IMR-90 (cell line): ENCODE measurements at regions not wholly inside any gene's neighbourhood (a gene's known extent, or its start where the extent isn't known, plus 50 kb on each side); places are given as distances from the start of the nearest gene placed in this dataset.

Source experiments
- ATAC-seq: fragments of 200-7000 bp; cut with Tn5 transposase; 2 replicates; pipeline ENCODE4 v1.9.1; 2020; ENCODE audit warnings: low read depth, mild to moderate bottlenecking, moderate library complexity
- BruUV-seq: library from RNA; stranded (reverse); fragments of 400-500 nt; replicated peaks from 2 replicates; lab custom pipeline; 2021; lab: Mats Ljungman, UMichigan
- CTCF ChIA-PET: fragments of 300-600 bp; formaldehyde crosslinking; extraction: SDS; loops from one replicate; lab custom pipeline; 2021; ENCODE audit warnings: antibody characterized with exemption; lab: Yijun Ruan, JAX
- POLR2A ChIA-PET: fragments of 300-600 bp; sonication (Branson Sonifier 250); formaldehyde crosslinking; loops from one replicate; lab custom pipeline; 2022; ENCODE audit warnings: antibody characterized with exemption; ENCODE audit not compliant: unreplicated experiment; lab: Charles Lee
- DNase-seq: peaks from one replicate; pipeline ENCODE4 v3.0.0; 2013
- H2AFZ ChIP-seq: replicated peaks from 2 replicates; pipeline ENCODE3; 2013; ENCODE audit warnings: low read length, mild to moderate bottlenecking; ENCODE audit not compliant: poor library complexity
- H2AK5ac ChIP-seq: 2 replicates; pipeline ENCODE4 v1.6.1; 2013; ENCODE audit warnings: low read depth, low read length, inconsistent platforms
- H2AK9ac ChIP-seq: replicated peaks from 2 replicates; pipeline ENCODE3; 2013; ENCODE audit warnings: mild to moderate bottlenecking, low read depth, low read length, moderate library complexity; ENCODE audit not compliant: poor library complexity
- H2BK120ac ChIP-seq: 2 replicates; pipeline ENCODE4 v1.6.1; 2013; ENCODE audit warnings: low read depth, low read length, inconsistent platforms
- H2BK15ac ChIP-seq: 3 replicates; pipeline ENCODE4 v1.6.1; 2013; ENCODE audit warnings: low read depth, low read length, inconsistent platforms
- H2BK20ac ChIP-seq: 2 replicates; pipeline ENCODE4 v1.6.1; 2013; ENCODE audit warnings: low read depth, mild to moderate bottlenecking, inconsistent platforms, low read length, moderate library complexity
- H2BK5ac ChIP-seq: 2 replicates; pipeline ENCODE4 v1.6.1; 2013; ENCODE audit warnings: mild to moderate bottlenecking, low read depth, low read length, inconsistent platforms; ENCODE audit not compliant: poor library complexity, severe bottlenecking
- H3K14ac ChIP-seq: replicated peaks from 2 replicates; pipeline ENCODE4 v1.6.1; 2013; ENCODE audit warnings: low read depth, low read length, inconsistent platforms
- H3K18ac ChIP-seq: 2 replicates; pipeline ENCODE4 v1.6.1; 2013; ENCODE audit warnings: low read depth, low read length, control low read depth
- H3K23ac ChIP-seq: 2 replicates; pipeline ENCODE4 v1.6.1; 2013; ENCODE audit warnings: low read depth, low read length, inconsistent platforms
- H3K27ac ChIP-seq: 2 replicates; pipeline ENCODE4 v1.5.1; 2013; ENCODE audit warnings: mild to moderate bottlenecking, control low read depth, low read length; ENCODE audit not compliant: insufficient read depth
- H3K27me3 ChIP-seq: 2 replicates; pipeline ENCODE4 v1.6.1; 2013; ENCODE audit warnings: low read length; ENCODE audit not compliant: control insufficient read depth, insufficient read depth
- H3K36me3 ChIP-seq: 2 replicates; pipeline ENCODE4 v1.6.1; 2013; ENCODE audit warnings: low read length, mixed read lengths; ENCODE audit not compliant: control insufficient read depth, insufficient read depth
- H3K4ac ChIP-seq: 2 replicates; pipeline ENCODE4 v1.6.1; 2013; ENCODE audit warnings: low read depth, low read length, inconsistent platforms
- H3K4me1 ChIP-seq: 2 replicates; pipeline ENCODE4 v1.6.1; 2013; ENCODE audit warnings: low read length, mixed read lengths; ENCODE audit not compliant: control insufficient read depth, insufficient read depth
- H3K4me2 ChIP-seq: 2 replicates; pipeline ENCODE4 v1.6.1; 2013; ENCODE audit warnings: low read depth, mild to moderate bottlenecking, control low read depth, low read length, moderate library complexity
- H3K4me3 ChIP-seq: 2 replicates; pipeline ENCODE4 v1.5.1; 2013; ENCODE audit warnings: low read depth, mild to moderate bottlenecking, control low read depth, low read length, moderate library complexity; ENCODE audit not compliant: insufficient read depth
- H3K56ac ChIP-seq: 2 replicates; pipeline ENCODE4 v1.6.1; 2013; ENCODE audit warnings: low read length, inconsistent platforms; ENCODE audit not compliant: insufficient read depth; ENCODE audit errors: extremely low read depth
- H3K79me1 ChIP-seq, 2 experiments: 2 replicates each; pipeline ENCODE4 v1.6.1; 2013; ENCODE audit warnings: low read length in 2 of 2, inconsistent platforms in 1 of 2, low read depth in 1 of 2
- H3K9ac ChIP-seq: 2 replicates; pipeline ENCODE4 v1.6.1; 2013; ENCODE audit warnings: low read depth, low read length, control low read depth
- H3K9me1 ChIP-seq: 2 replicates; pipeline ENCODE4 v1.6.1; 2013; ENCODE audit warnings: low read length, inconsistent platforms; ENCODE audit not compliant: insufficient read depth
- H3K9me3 ChIP-seq: 2 replicates; pipeline ENCODE4 v1.6.1; 2013; ENCODE audit warnings: low read length; ENCODE audit not compliant: control insufficient read depth, insufficient read depth
- H4K20me1 ChIP-seq: 2 replicates; pipeline ENCODE4 v1.6.1; 2013; ENCODE audit warnings: low read length, inconsistent platforms; ENCODE audit not compliant: insufficient read depth
- H4K5ac ChIP-seq: 2 replicates; pipeline ENCODE4 v1.6.1; 2013; ENCODE audit warnings: mild to moderate bottlenecking, low read depth, low read length, control low read depth
- H4K8ac ChIP-seq, 2 experiments: 2 replicates each; pipeline ENCODE4 v1.6.1; 2013; ENCODE audit warnings: low read depth in 2 of 2, low read length in 2 of 2, control low read depth in 1 of 2, inconsistent platforms in 1 of 2
- H4K91ac ChIP-seq: 2 replicates; pipeline ENCODE4 v1.6.1; 2013; ENCODE audit warnings: low read depth, low read length, inconsistent platforms; ENCODE audit not compliant: insufficient read depth
- CHD1 ChIP-seq: IDR thresholded peaks from 2 replicates; pipeline ENCODE4 v1.6.1; 2012; ENCODE audit warnings: low read depth, low read length, improper control_type of control experiment
- MAZ ChIP-seq: IDR thresholded peaks from 2 replicates; pipeline ENCODE4 v1.6.1; 2012; ENCODE audit warnings: low read depth, mild to moderate bottlenecking, low read length, improper control_type of control experiment, moderate library complexity, borderline replicate concordance
- WGBS, 2 experiments: methylation state at CpG; one replicate each; pipeline versions ENCODE4 v1.1.5 to v1.1.7; 2013; ENCODE audit warnings: missing lambda C conversion rate in 2 of 2; ENCODE audit not compliant: insufficient read length in 1 of 2; ENCODE audit errors: extremely low coverage in 2 of 2; 5-methylcytosine and 5-hydroxymethylcytosine counted together
- dilution Hi-C: fragments of 300-500 bp; cut with HindIII; formaldehyde crosslinking; loops from one replicate; pipeline ENCODE4 v1.14.3; 2018; ENCODE audit warnings: low sequenced_read_pairs; ENCODE audit not compliant: unreplicated experiment
- in situ Hi-C: fragments of 300-500 bp; cut with MboI; formaldehyde crosslinking; loops from 3 replicates; pipeline ENCODE4 v1.14.3; 2019; ENCODE audit warnings: low sequenced_read_pairs, inconsistent platforms, mixed read lengths
- intact Hi-C: fragments of 100-400 bp; cut with micrococcal nuclease; formaldehyde crosslinking; loops from 2 replicates; pipeline ENCODE4 v1.10.0; 2022

GRCh38 chr12:92237262-92237661 is 91.6 kb upstream of the BTG1 start:
- 100% methylated on average over 1 of the region's 1 CpG for WGBS, 2 experiments
- intact Hi-C loops = no loop called here
- BruUV-seq = no TSS peak
- POLR2A ChIA-PET = no interaction called here
- Histone ChIP-seq H3K9ac (no peak overlapping the region), H4K91ac (no peak overlapping the region), H3K23ac (no peak overlapping the region), H2AK9ac (no peak overlapping the region), H2AFZ (no peak overlapping the region), H3K27me3 (no peaks in the 10 kb centered on the region), H3K14ac (no peak overlapping the region), H2BK5ac (no peak overlapping the region), H4K5ac (no peak overlapping the region), H3K79me1 (no peaks in the 10 kb centered on the region), H3K18ac (no peak overlapping the region), H3K27ac (no peak overlapping the region), H3K9me3 (no peaks in the 10 kb centered on the region), H3K4me2 (no peak overlapping the region), H2BK15ac (no peak overlapping the region), H3K56ac (no peak overlapping the region), H2BK120ac (no peak overlapping the region), H2BK20ac (no peak overlapping the region), H3K4me3 (no peak overlapping the region), H3K36me3 (no peaks in the 10 kb centered on the region), H3K4ac (no peak overlapping the region), H4K8ac (no peak overlapping the region), H3K4me1 (no peaks in the 10 kb centered on the region), H3K9me1 (0 out of 2 replicates have a peak, but pooled peaks cover 2% of the 10 kb centered on the region), H2AK5ac (no peak overlapping the region), H4K20me1 (no peaks in the 10 kb centered on the region)
- dilution Hi-C loops = no loop called here
- no peak for ATAC-seq
- in situ Hi-C loops = no loop called here
- CTCF ChIA-PET = no interaction called here
- TF ChIP-seq MAZ (no peak), CHD1 (no peak)
- no peak for DNase-seq
